SIG-M5 (cell line): ENCODE measurements at regions not wholly inside any gene's neighbourhood (a gene's known extent, or its start where the extent isn't known, plus 50 kb on each side); places are given as distances from the start of the nearest gene placed in this dataset.
"Not testable (repeated sequence)": the region's sequence is repeated elsewhere in the genome, so short reads cannot be mapped to it uniquely, and the experiment has no call there.

Experiments used
- DNase-seq: peaks from one replicate; lab custom pipeline; 2025; lab: John Stamatoyannopoulos, UW

- DNase-seq, result no peak
Measured at GRCh38 chr6:169926617-169927417, 175.4 kb downstream of the ERMARD start.

- no peak for DNase-seq
Measured at GRCh38 chr6:169923468-169924464, 172.3 kb downstream of the ERMARD start.

GRCh38 chr6:169921853-169922824 lies 170.7 kb downstream of the ERMARD start:
- DNase-seq, result no peak

- no peak for DNase-seq
Measured at GRCh38 chr6:169921217-169921616, 169.8 kb downstream of the ERMARD start.

GRCh38 chr6:169920359-169921020 lies 169.1 kb downstream of the ERMARD start:
- no peak for DNase-seq

- DNase-seq, result no peak
Measured at GRCh38 chr6:169918954-169919549, 167.6 kb downstream of the ERMARD start.

GRCh38 chr6:169918239-169918953 lies 167.0 kb downstream of the ERMARD start:
- no peak for DNase-seq

- DNase-seq, result no peak
Measured at GRCh38 chr6:169917153-169917552, 165.7 kb downstream of the ERMARD start.

GRCh38 chr6:169915769-169916550 lies 164.5 kb downstream of the ERMARD start:
- DNase-seq, result no peak

- DNase-seq, result not testable (repeated sequence)
Measured at GRCh38 chr6:169913745-169914144, 162.3 kb downstream of the ERMARD start.

GRCh38 chr6:169913096-169913638 lies 161.7 kb downstream of the ERMARD start:
- peak; percentile 7 for DNase-seq

- DNase-seq, result no peak
Measured at GRCh38 chr6:169912266-169913095, 161.1 kb downstream of the ERMARD start.

- DNase-seq, result no peak
Measured at GRCh38 chr6:169911264-169912263, 160.1 kb downstream of the ERMARD start.

GRCh38 chr6:169909113-169909512 lies 157.7 kb downstream of the ERMARD start:
- no peak for DNase-seq

GRCh38 chr6:169908403-169908933 lies 157.0 kb downstream of the ERMARD start:
- no peak for DNase-seq

GRCh38 chr6:169907419-169908115 lies 156.1 kb downstream of the ERMARD start:
- no peak for DNase-seq
